AG09309 (cell line): ENCODE measurements at regions not wholly inside any gene's neighbourhood (a gene's known extent, or its start where the extent isn't known, plus 50 kb on each side); places are given as distances from the start of the nearest gene placed in this dataset.
"Not testable (repeated sequence)": the region's sequence is repeated elsewhere in the genome, so short reads cannot be mapped to it uniquely, and the experiment has no call there.

Experiments used
- DNase-seq: peaks from one replicate; pipeline ENCODE4 v3.0.0-alpha.2; 2010; ENCODE audit warnings: low read depth
- H3K4me3 ChIP-seq: 2 replicates; pipeline ENCODE4 v1.5.1; 2011; ENCODE audit warnings: mild to moderate bottlenecking, low read depth, low read length, moderate library complexity; ENCODE audit not compliant: control insufficient read depth
- TF ChIP-seq, protein P1 (sequence below): IDR thresholded peaks from 2 replicates; pipeline ENCODE4 v1.5.1; 2011; ENCODE audit warnings: mild to moderate bottlenecking, low read depth, low read length, inconsistent platforms; ENCODE audit not compliant: insufficient read depth, control insufficient read depth; ENCODE audit errors: missing control alignments

- TF ChIP-seq, protein P1, sequence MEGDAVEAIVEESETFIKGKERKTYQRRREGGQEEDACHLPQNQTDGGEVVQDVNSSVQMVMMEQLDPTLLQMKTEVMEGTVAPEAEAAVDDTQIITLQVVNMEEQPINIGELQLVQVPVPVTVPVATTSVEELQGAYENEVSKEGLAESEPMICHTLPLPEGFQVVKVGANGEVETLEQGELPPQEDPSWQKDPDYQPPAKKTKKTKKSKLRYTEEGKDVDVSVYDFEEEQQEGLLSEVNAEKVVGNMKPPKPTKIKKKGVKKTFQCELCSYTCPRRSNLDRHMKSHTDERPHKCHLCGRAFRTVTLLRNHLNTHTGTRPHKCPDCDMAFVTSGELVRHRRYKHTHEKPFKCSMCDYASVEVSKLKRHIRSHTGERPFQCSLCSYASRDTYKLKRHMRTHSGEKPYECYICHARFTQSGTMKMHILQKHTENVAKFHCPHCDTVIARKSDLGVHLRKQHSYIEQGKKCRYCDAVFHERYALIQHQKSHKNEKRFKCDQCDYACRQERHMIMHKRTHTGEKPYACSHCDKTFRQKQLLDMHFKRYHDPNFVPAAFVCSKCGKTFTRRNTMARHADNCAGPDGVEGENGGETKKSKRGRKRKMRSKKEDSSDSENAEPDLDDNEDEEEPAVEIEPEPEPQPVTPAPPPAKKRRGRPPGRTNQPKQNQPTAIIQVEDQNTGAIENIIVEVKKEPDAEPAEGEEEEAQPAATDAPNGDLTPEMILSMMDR, result no peak
- H3K4me3 ChIP-seq, result no peak overlapping the region
- DNase-seq, result no peak
Observed at GRCh38 chr11:87810486-87810885, 364.8 kb downstream of the RAB38 start.

GRCh38 chr11:87809256-87809655 is 366.0 kb downstream of the RAB38 start:
- TF ChIP-seq, protein P1, result no peak
- DNase-seq, result no peak
- H3K4me3 ChIP-seq, result no peak overlapping the region

GRCh38 chr11:87804176-87804575 is 371.1 kb downstream of the RAB38 start:
- no peak overlapping the region for H3K4me3 ChIP-seq
- DNase-seq, result no peak
- TF ChIP-seq, protein P1, result no peak

GRCh38 chr11:87803748-87804147 is 371.5 kb downstream of the RAB38 start:
- DNase-seq, result no peak
- TF ChIP-seq, protein P1, result no peak
- no peak overlapping the region for H3K4me3 ChIP-seq

DNA sequence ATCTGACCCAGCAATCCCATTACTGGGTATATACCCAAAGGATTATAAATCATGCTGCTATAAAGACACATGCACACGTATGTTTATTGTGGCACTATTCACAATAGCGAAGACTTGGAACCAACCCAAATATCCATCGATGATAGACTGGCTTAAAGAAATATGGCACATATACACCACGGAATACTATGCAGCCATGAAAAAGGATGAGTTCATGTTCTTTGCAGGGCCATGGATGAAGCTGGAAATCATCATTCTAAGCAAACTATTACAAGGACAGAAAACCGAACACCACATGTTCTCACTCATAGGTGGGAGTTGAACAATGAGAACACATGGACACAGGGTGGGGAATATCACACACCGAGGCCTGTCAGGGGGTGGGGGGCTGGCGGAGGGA is 390.4 kb downstream of the RAB38 start:
- not testable (repeated sequence) for H3K4me3 ChIP-seq, DNase-seq

GRCh38 chr11:87780068-87780413 is 395.2 kb downstream of the RAB38 start:
- TF ChIP-seq, protein P1, result no peak
- DNase-seq, result no peak
- H3K4me3 ChIP-seq, result no peak overlapping the region

DNA sequence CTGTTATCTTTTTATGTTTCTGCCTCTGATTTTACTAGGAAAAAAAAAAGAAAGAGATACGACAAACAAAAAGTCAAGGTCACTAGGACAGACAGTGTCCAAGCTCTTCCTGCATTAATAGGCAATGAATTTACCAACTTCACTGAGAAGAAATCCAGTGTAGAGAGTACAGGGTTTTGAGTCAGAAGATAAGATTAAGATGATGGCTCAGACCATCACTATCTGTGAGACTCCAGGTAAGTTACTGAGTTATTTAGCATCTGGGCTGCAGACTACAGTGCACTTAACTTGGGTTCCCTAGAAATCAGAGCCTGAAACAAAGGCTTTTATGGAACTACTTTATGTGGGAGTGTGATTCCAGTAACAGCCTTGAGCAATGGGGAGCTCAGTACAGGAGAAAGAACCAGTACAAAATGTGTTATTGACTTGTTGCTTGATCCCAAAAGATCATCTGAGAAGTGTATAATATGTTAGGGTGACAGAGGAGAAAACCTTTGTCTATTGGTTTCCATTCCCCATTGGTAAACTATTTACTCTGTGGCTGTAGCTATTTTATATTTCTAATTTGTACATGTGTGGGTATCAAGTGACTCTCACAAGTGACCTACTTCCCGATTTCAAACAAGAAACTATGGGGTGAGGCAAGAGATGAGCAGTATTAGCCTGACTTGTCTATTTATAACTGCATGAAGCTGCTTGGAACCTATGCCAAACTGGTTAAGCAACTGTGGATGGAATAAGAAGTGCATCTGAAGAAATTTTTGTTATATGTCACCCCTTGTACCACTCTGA is 395.8 kb downstream of the RAB38 start:
- no peak overlapping the region for H3K4me3 ChIP-seq
- TF ChIP-seq, protein P1, result no peak
- no peak for DNase-seq
